Trophoblast cell (in vitro differentiated cells and primary cell): ENCODE measurements at regions not wholly inside any gene's neighbourhood (a gene's known extent, or its start where the extent isn't known, plus 50 kb on each side); places are given as distances from the start of the nearest gene placed in this dataset.

Experiments
- DNase-seq, 2 donors: peaks; one replicate each; pipeline ENCODE4 v3.0.0-alpha.2; 2016
- H2AFZ ChIP-seq: 2 replicates; pipeline ENCODE4 v1.6.1; 2013; ENCODE audit warnings: low read length, moderate library complexity, mild to moderate bottlenecking; ENCODE audit not compliant: insufficient read depth, poor library complexity
- H2AK5ac ChIP-seq: 2 replicates; pipeline ENCODE4 v1.6.1; 2013; ENCODE audit warnings: mild to moderate bottlenecking, low read length
- H2BK120ac ChIP-seq: 2 replicates; pipeline ENCODE4 v1.6.1; 2013; ENCODE audit warnings: low read length, mild to moderate bottlenecking, moderate library complexity; ENCODE audit not compliant: insufficient read depth, poor library complexity
- H2BK12ac ChIP-seq: 2 replicates; pipeline ENCODE4 v1.6.1; 2013; ENCODE audit warnings: mild to moderate bottlenecking, low read length, moderate library complexity
- H2BK5ac ChIP-seq: 2 replicates; pipeline ENCODE4 v1.6.1; 2013; ENCODE audit warnings: low read length, low read depth, moderate library complexity, mild to moderate bottlenecking; ENCODE audit not compliant: poor library complexity
- H3K14ac ChIP-seq: 2 replicates; pipeline ENCODE4 v1.6.1; 2013; ENCODE audit warnings: mild to moderate bottlenecking, low read length
- H3K18ac ChIP-seq: 2 replicates; pipeline ENCODE4 v1.6.1; 2013; ENCODE audit warnings: mild to moderate bottlenecking, low read length
- H3K23ac ChIP-seq: 2 replicates; pipeline ENCODE4 v1.6.1; 2013; ENCODE audit warnings: low read length
- H3K27ac ChIP-seq: 2 replicates; pipeline ENCODE4 v1.5.1; 2013; ENCODE audit warnings: low read depth, mild to moderate bottlenecking, inconsistent platforms, low read length, moderate library complexity
- H3K27me3 ChIP-seq: 2 replicates; pipeline ENCODE4 v1.6.1; 2013; ENCODE audit warnings: inconsistent platforms, mild to moderate bottlenecking, low read length, moderate library complexity; ENCODE audit not compliant: insufficient read depth
- H3K36me3 ChIP-seq, 2 experiments: 1 replicate in 1 of 2; 2 replicates in 1 of 2; pipeline ENCODE4 v1.6.1; 2013; ENCODE audit warnings: low read length in 2 of 2, mild to moderate bottlenecking in 2 of 2, moderate library complexity in 1 of 2; ENCODE audit not compliant: insufficient read depth in 2 of 2, control insufficient read depth in 1 of 2
- H3K4ac ChIP-seq: 2 replicates; pipeline ENCODE4 v1.6.1; 2013; ENCODE audit warnings: low read depth, mild to moderate bottlenecking, low read length, moderate library complexity
- H3K4me1 ChIP-seq, 2 experiments: 1 replicate in 1 of 2; 2 replicates in 1 of 2; pipeline ENCODE4 v1.6.1; 2013; ENCODE audit warnings: low read length in 2 of 2, mild to moderate bottlenecking in 2 of 2, moderate library complexity in 1 of 2; ENCODE audit not compliant: insufficient read depth in 2 of 2, control insufficient read depth in 1 of 2
- H3K4me2 ChIP-seq: 2 replicates; pipeline ENCODE4 v1.6.1; 2013; ENCODE audit warnings: inconsistent platforms, mild to moderate bottlenecking, low read length, moderate library complexity
- H3K4me3 ChIP-seq: 2 replicates; pipeline ENCODE4 v1.5.1; 2013; ENCODE audit warnings: mild to moderate bottlenecking, low read depth, low read length, inconsistent platforms
- H3K79me1 ChIP-seq: one replicate; pipeline ENCODE4 v1.6.1; 2013; ENCODE audit warnings: low read length
- H3K79me2 ChIP-seq: 2 replicates; pipeline ENCODE4 v1.6.1; 2013; ENCODE audit warnings: low read length, mild to moderate bottlenecking; ENCODE audit not compliant: control insufficient read depth, insufficient read depth, poor library complexity
- H3K9ac ChIP-seq: 2 replicates; pipeline ENCODE4 v1.6.1; 2013; ENCODE audit warnings: mild to moderate bottlenecking, low read length
- H3K9me3 ChIP-seq: 2 replicates; pipeline ENCODE4 v1.6.1; 2013; ENCODE audit warnings: low read depth, mild to moderate bottlenecking, control low read depth, inconsistent platforms, low read length; ENCODE audit not compliant: insufficient read depth
- H4K12ac ChIP-seq: 2 replicates; pipeline ENCODE4 v1.6.1; 2013; ENCODE audit warnings: low read depth, mild to moderate bottlenecking, low read length, moderate library complexity
- H4K8ac ChIP-seq: 2 replicates; pipeline ENCODE4 v1.6.1; 2013; ENCODE audit warnings: low read depth, mild to moderate bottlenecking, low read length, moderate library complexity
- H4K91ac ChIP-seq: one replicate; pipeline ENCODE4 v1.6.1; 2013; ENCODE audit warnings: low read depth, mild to moderate bottlenecking, low read length, moderate library complexity
- WGBS: extraction: QIAGEN DNeasy Blood & Tissue Kit; methylation state at CpG from one replicate; pipeline ENCODE4 v1.1.7; 2013; ENCODE audit warnings: missing lambda C conversion rate; ENCODE audit not compliant: insufficient read length, insufficient coverage; ENCODE audit errors: extremely low coverage; 5-methylcytosine and 5-hydroxymethylcytosine counted together

DNA sequence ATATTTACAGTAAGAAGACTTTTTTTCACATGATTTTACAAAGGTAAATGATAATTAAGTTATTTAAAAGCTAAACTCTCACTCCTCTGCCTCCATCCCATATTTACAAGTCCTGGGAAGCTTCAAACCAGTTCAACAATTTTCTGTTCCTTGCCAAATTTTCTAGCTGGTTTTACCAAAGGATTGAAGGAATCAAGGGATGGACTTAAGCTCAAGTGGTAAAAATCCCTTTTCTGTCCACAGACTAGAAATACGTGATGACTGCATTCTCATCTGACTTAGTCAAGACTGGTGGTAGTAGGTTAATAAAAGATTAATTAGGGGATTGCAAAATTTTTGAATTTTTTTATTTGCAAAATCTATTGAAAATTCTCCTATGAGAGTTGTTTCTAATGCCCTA, 297.3 kb downstream of the MTX2 start:
- H4K91ac ChIP-seq, result no peak overlapping the region
- no peak overlapping the region for H2AK5ac ChIP-seq
- H3K27ac ChIP-seq, result no peak overlapping the region
- H3K79me1 ChIP-seq, result no peaks in the 10 kb centered on the region
- no peaks in the 10 kb centered on the region for H3K4me1 ChIP-seq
- H3K18ac ChIP-seq, result no peak overlapping the region
- no peak overlapping the region for H2AFZ ChIP-seq
- H4K12ac ChIP-seq, result no peak overlapping the region
- H2BK120ac ChIP-seq, result no peak overlapping the region
- H3K14ac ChIP-seq, result no peak overlapping the region
- H3K23ac ChIP-seq, result no peak overlapping the region
- H3K4me2 ChIP-seq, result no peak overlapping the region
- no peaks in the 10 kb centered on the region for H3K27me3 ChIP-seq
- H3K4ac ChIP-seq, result no peak overlapping the region
- H3K79me2 ChIP-seq, result no peaks in the 10 kb centered on the region
- DNase-seq, result no peak
- no peaks in the 10 kb centered on the region for H3K9me3 ChIP-seq
- H3K4me3 ChIP-seq, result no peak overlapping the region
- no peak overlapping the region for H3K9ac ChIP-seq
- no peak overlapping the region for H2BK5ac ChIP-seq
- no peaks in the 10 kb centered on the region for H3K36me3 ChIP-seq
- no peak overlapping the region for H2BK12ac ChIP-seq
- WGBS, result no CpG with 5 or more reads among the region's 1 CpG
- H4K8ac ChIP-seq, result no peak overlapping the region

GRCh38 chr2:176566961-176567360, 297.7 kb downstream of the MTX2 start:
- Histone ChIP-seq H3K4me3 (no peak overlapping the region), H3K4me2 (no peak overlapping the region), H2BK120ac (no peak overlapping the region), H3K79me1 (no peaks in the 10 kb centered on the region), H3K18ac (no peak overlapping the region), H3K36me3 (no peaks in the 10 kb centered on the region), H3K14ac (no peak overlapping the region), H4K12ac (no peak overlapping the region), H3K4me1 (no peaks in the 10 kb centered on the region), H2AFZ (no peak overlapping the region), H2AK5ac (no peak overlapping the region), H3K23ac (no peak overlapping the region), H3K27ac (no peak overlapping the region), H4K91ac (no peak overlapping the region), H2BK12ac (no peak overlapping the region), H3K27me3 (no peaks in the 10 kb centered on the region), H4K8ac (no peak overlapping the region), H3K9ac (no peak overlapping the region), H3K79me2 (no peaks in the 10 kb centered on the region), H2BK5ac (no peak overlapping the region), H3K9me3 (no peaks in the 10 kb centered on the region), H3K4ac (no peak overlapping the region)
- DNase-seq, result no peak

DNA sequence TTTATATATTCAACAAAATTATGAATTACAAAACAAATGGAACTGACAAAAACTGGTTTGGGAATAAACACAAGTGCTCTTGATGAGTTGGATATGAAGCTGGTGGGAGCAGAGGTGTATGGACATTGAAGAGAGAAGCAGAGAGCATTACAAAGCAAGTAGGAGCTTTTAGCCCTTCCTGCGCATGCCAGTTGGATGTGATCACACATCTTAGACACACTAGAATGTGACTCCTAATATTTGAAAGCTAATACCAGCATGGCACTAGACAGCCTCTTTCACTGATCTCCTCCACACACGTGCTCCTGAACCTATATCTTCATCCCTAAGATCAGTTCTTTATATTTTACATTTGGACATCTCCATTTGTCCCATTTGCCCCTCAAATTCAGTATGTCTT, 298.1 kb downstream of the MTX2 start:
- no peaks in the 10 kb centered on the region for H3K4me1 ChIP-seq
- H2BK5ac ChIP-seq, result no peak overlapping the region
- H2AK5ac ChIP-seq, result no peak overlapping the region
- H3K9ac ChIP-seq, result no peak overlapping the region
- DNase-seq, result peak; percentile 48 to 78
- no peak overlapping the region for H2BK12ac ChIP-seq
- H4K12ac ChIP-seq, result no peak overlapping the region
- WGBS, result no CpG with 5 or more reads among the region's 2 CpGs
- no peaks in the 10 kb centered on the region for H3K79me2 ChIP-seq
- H4K91ac ChIP-seq, result no peak overlapping the region
- no peak overlapping the region for H3K27ac ChIP-seq
- H3K14ac ChIP-seq, result no peak overlapping the region
- H2BK120ac ChIP-seq, result no peak overlapping the region
- H3K36me3 ChIP-seq, result no peaks in the 10 kb centered on the region
- H3K27me3 ChIP-seq, result no peaks in the 10 kb centered on the region
- H3K4ac ChIP-seq, result no peak overlapping the region
- H2AFZ ChIP-seq, result no peak overlapping the region
- H3K79me1 ChIP-seq, result no peaks in the 10 kb centered on the region
- no peak overlapping the region for H4K8ac ChIP-seq
- no peaks in the 10 kb centered on the region for H3K9me3 ChIP-seq
- no peak overlapping the region for H3K4me3 ChIP-seq
- peak overlapping the region; percentile 83 for H3K23ac ChIP-seq
- H3K4me2 ChIP-seq, result no peak overlapping the region
- H3K18ac ChIP-seq, result no peak overlapping the region

GRCh38 chr2:176569574-176569973, 300.3 kb downstream of the MTX2 start:
- WGBS, result no CpG with 5 or more reads among the region's 3 CpGs
- no peak overlapping the region for H2BK120ac ChIP-seq
- no peak overlapping the region for H3K18ac ChIP-seq
- no peak overlapping the region for H2BK12ac ChIP-seq
- no peak overlapping the region for H2BK5ac ChIP-seq
- no peak overlapping the region for H4K12ac ChIP-seq
- no peak overlapping the region for H2AK5ac ChIP-seq
- no peak overlapping the region for H3K4ac ChIP-seq
- no peaks in the 10 kb centered on the region for H3K36me3 ChIP-seq
- no peaks in the 10 kb centered on the region for H3K27me3 ChIP-seq
- no peaks in the 10 kb centered on the region for H3K79me1 ChIP-seq
- H2AFZ ChIP-seq, result no peak overlapping the region
- H3K79me2 ChIP-seq, result no peaks in the 10 kb centered on the region
- H3K4me3 ChIP-seq, result no peak overlapping the region
- no peak overlapping the region for H3K14ac ChIP-seq
- no peak overlapping the region for H3K9ac ChIP-seq
- H3K4me2 ChIP-seq, result no peak overlapping the region
- no peak overlapping the region for H4K8ac ChIP-seq
- H4K91ac ChIP-seq, result no peak overlapping the region
- DNase-seq, result no peak
- H3K27ac ChIP-seq, result no peak overlapping the region
- no peak overlapping the region for H3K23ac ChIP-seq
- no peaks in the 10 kb centered on the region for H3K4me1 ChIP-seq
- H3K9me3 ChIP-seq, result no peaks in the 10 kb centered on the region
